CD14-positive monocyte (primary cell): ENCODE measurements at regions not wholly inside any gene's neighbourhood (a gene's known extent, or its start where the extent isn't known, plus 50 kb on each side); places are given as distances from the start of the nearest gene placed in this dataset.
"Not testable (repeated sequence)": the region's sequence is repeated elsewhere in the genome, so short reads cannot be mapped to it uniquely, and the experiment has no call there.

Experiments
- DNase-seq, 3 donors: peaks; one replicate each; pipeline ENCODE4 v3.0.0-alpha.2; 2011 to 2022
- H2AFZ ChIP-seq: 2 replicates; pipeline ENCODE4 v1.6.0; 2012; ENCODE audit warnings: mild to moderate bottlenecking, low read depth, low read length, inconsistent platforms; ENCODE audit not compliant: insufficient read depth, poor library complexity, severe bottlenecking
- H3K27ac ChIP-seq, 2 donors: 1 replicate in 1 of 2; 2 replicates in 1 of 2; pipeline ENCODE4 v1.5.1; 2012 to 2013; ENCODE audit warnings: low read length in 2 of 2, control low read depth in 1 of 2, inconsistent platforms in 1 of 2, low read depth in 1 of 2, mild to moderate bottlenecking in 1 of 2
- H3K27me3 ChIP-seq, 2 donors: one replicate each; pipeline versions ENCODE4 v1.6.0 to v1.6.1; 2011 to 2013; ENCODE audit warnings: low read length in 2 of 2; ENCODE audit not compliant: control insufficient read depth in 2 of 2, insufficient read depth in 2 of 2
- H3K36me3 ChIP-seq, 2 donors: replicated peaks in 1 of 2; 1 replicate in 1 of 2; 2 replicates in 1 of 2; pipeline versions ENCODE4 v1.5.1 to v1.6.1; 2012 to 2013; ENCODE audit warnings: low read length in 2 of 2, control low read depth in 1 of 2, inconsistent platforms in 1 of 2, mild to moderate bottlenecking in 1 of 2; ENCODE audit not compliant: insufficient read depth in 2 of 2, control insufficient read depth in 1 of 2
- H3K4me1 ChIP-seq, 2 donors: 1 replicate in 1 of 2; 2 replicates in 1 of 2; pipeline versions ENCODE4 v1.5.1 to v1.6.1; 2012 to 2013; ENCODE audit warnings: low read length in 2 of 2, control low read depth in 1 of 2, inconsistent platforms in 1 of 2, mild to moderate bottlenecking in 1 of 2, moderate library complexity in 1 of 2; ENCODE audit not compliant: insufficient read depth in 2 of 2, control insufficient read depth in 1 of 2
- H3K4me2 ChIP-seq: replicated peaks from 2 replicates; pipeline ENCODE3; 2012; ENCODE audit warnings: low read length, moderate library complexity, mild to moderate bottlenecking; ENCODE audit not compliant: poor library complexity, severe bottlenecking; ENCODE audit errors: extremely low read depth
- H3K4me3 ChIP-seq, 3 experiments: fragments of 200-600 bp in 1 of 3; sonication (generic) in 1 of 3; replicated peaks in 1 of 3; 1 replicate in 2 of 3; 2 replicates in 1 of 3; pipeline ENCODE4 v1.5.1; 2011 to 2013; ENCODE audit warnings: low read length in 3 of 3, mild to moderate bottlenecking in 3 of 3, control low read depth in 2 of 3, low read depth in 2 of 3, inconsistent platforms in 1 of 3, moderate library complexity in 1 of 3
- H3K79me2 ChIP-seq: 2 replicates; pipeline ENCODE4 v1.6.0; 2012; ENCODE audit warnings: mild to moderate bottlenecking, control low read depth, inconsistent platforms, low read length, moderate library complexity; ENCODE audit not compliant: insufficient read depth
- H3K9ac ChIP-seq: 2 replicates; pipeline ENCODE4 v1.6.0; 2017; ENCODE audit warnings: low read length, mild to moderate bottlenecking; ENCODE audit not compliant: insufficient read depth, poor library complexity, severe bottlenecking
- H3K9me3 ChIP-seq, 2 donors: replicated peaks in 1 of 2; 1 replicate in 1 of 2; 2 replicates in 1 of 2; pipeline versions ENCODE4 v1.5.1 to v1.6.1; 2012 to 2013; ENCODE audit warnings: low read length in 2 of 2, control low read depth in 1 of 2; ENCODE audit not compliant: control insufficient read depth in 1 of 2, insufficient read depth in 1 of 2
- H4K20me1 ChIP-seq: 2 replicates; pipeline ENCODE4 v1.6.0; 2012; ENCODE audit warnings: mild to moderate bottlenecking, low read length, control low read depth, moderate library complexity; ENCODE audit not compliant: insufficient read depth
- H3K27ac Mint-ChIP-seq, 7 donors: one replicate each; pipeline ENCODE4 v1.8.0; 2020; ENCODE audit warnings: mild to moderate bottlenecking in 7 of 7, mixed read lengths in 7 of 7, moderate library complexity in 6 of 7, inconsistent platforms in 2 of 7
- H3K27me3 Mint-ChIP-seq, 3 donors: one replicate each; pipeline ENCODE4 v1.8.0; 2021 to 2022; ENCODE audit warnings: low read depth in 3 of 3, mild to moderate bottlenecking in 3 of 3, mixed read lengths in 3 of 3, moderate library complexity in 3 of 3, inconsistent platforms in 1 of 3
- H3K36me3 Mint-ChIP-seq, 2 donors: one replicate each; pipeline ENCODE4 v1.8.0; 2020; ENCODE audit warnings: mixed read lengths in 2 of 2, inconsistent platforms in 1 of 2, mild to moderate bottlenecking in 1 of 2
- H3K4me1 Mint-ChIP-seq: one replicate; pipeline ENCODE4 v1.8.0; 2020; ENCODE audit warnings: mild to moderate bottlenecking, mixed read lengths
- H3K4me3 Mint-ChIP-seq, 2 donors: one replicate each; pipeline ENCODE4 v1.8.0; 2020; ENCODE audit warnings: mild to moderate bottlenecking in 2 of 2, mixed read lengths in 2 of 2, moderate library complexity in 1 of 2
- H3K9me3 Mint-ChIP-seq, 7 donors: one replicate each; pipeline ENCODE4 v1.8.0; 2020 to 2022; ENCODE audit warnings: mixed read lengths in 7 of 7, mild to moderate bottlenecking in 6 of 7, moderate library complexity in 6 of 7, inconsistent platforms in 2 of 7
- CTCF ChIP-seq: fragments of 200-600 bp; IDR thresholded peaks from one replicate; pipeline ENCODE4 v1.8.0; 2022; ENCODE audit warnings: antibody characterized with exemption, mild to moderate bottlenecking
- WGBS: methylation state at CpG from one replicate; pipeline ENCODE4 v1.1.5; 2013; ENCODE audit warnings: missing lambda C conversion rate; ENCODE audit not compliant: insufficient coverage; 5-methylcytosine and 5-hydroxymethylcytosine counted together
- intact Hi-C, 2 donors: fragments of 100-400 bp; cut with micrococcal nuclease; formaldehyde crosslinking; loops; one replicate each; pipeline versions ENCODE4 v1.15.0 to v1.15.1; 2023

GRCh38 chr16:31734265-31734664, 139.3 kb upstream of the ZNF267 start:
- DNase-seq = no peak
- Histone ChIP-seq H3K4me3 (no peak overlapping the region), H3K4me2 (no peak overlapping the region), H4K20me1 (no peaks in the 10 kb centered on the region), H2AFZ (no peak overlapping the region), H3K9ac (no peak overlapping the region), H3K4me1 (no peaks in the 10 kb centered on the region), H3K36me3 (peaks cover 22 to 78% of the 10 kb centered on the region in 2 donors), H3K79me2 (no peaks in the 10 kb centered on the region), H3K9me3 (peaks cover 20 to 61% of the 10 kb centered on the region in 2 donors), H3K27ac (no peak overlapping the region), H3K27me3 (no peaks in the 10 kb centered on the region)
- H3K4me1 Mint-ChIP-seq = no peaks in the 10 kb centered on the region
- no peak for TF ChIP-seq CTCF
- H3K36me3 Mint-ChIP-seq = peaks cover 67 to 82% of the 10 kb centered on the region in 2 donors
- WGBS = no CpG with 5 or more reads among the region's 3 CpGs
- no peak overlapping the region for H3K27ac Mint-ChIP-seq
- intact Hi-C loops = no loop called here
- H3K4me3 Mint-ChIP-seq = no peak overlapping the region
- H3K27me3 Mint-ChIP-seq = no peaks in the 10 kb centered on the region
- peaks cover 37 to 74% (median 57%) of the 10 kb centered on the region in 7 donors for H3K9me3 Mint-ChIP-seq

GRCh38 chr16:31745098-31745497, 128.5 kb upstream of the ZNF267 start:
- H3K4me3 ChIP-seq, H3K27me3 Mint-ChIP-seq, DNase-seq, H3K4me2 ChIP-seq, intact Hi-C loops, H4K20me1 ChIP-seq, H3K4me3 Mint-ChIP-seq, H2AFZ ChIP-seq, H3K27ac ChIP-seq, H3K27ac Mint-ChIP-seq, H3K79me2 ChIP-seq, H3K9ac ChIP-seq, H3K4me1 Mint-ChIP-seq, H3K27me3 ChIP-seq, H3K4me1 ChIP-seq: not testable (repeated sequence)
- H3K36me3 Mint-ChIP-seq = peaks cover 51 to 81% of the 10 kb centered on the region in 2 donors
- peaks cover 2 to 44% of the 10 kb centered on the region in 2 donors for H3K36me3 ChIP-seq
- H3K9me3 Mint-ChIP-seq = peaks cover 68 to 93% (median 84%) of the 10 kb centered on the region in 7 donors
- peaks cover 26 to 87% of the 10 kb centered on the region in 2 donors for H3K9me3 ChIP-seq
